SK-N-DZ (cell line): ENCODE measurements at regions not wholly inside any gene's neighbourhood (a gene's known extent, or its start where the extent isn't known, plus 50 kb on each side); places are given as distances from the start of the nearest gene placed in this dataset.
"Not testable (repeated sequence)": the region's sequence is repeated elsewhere in the genome, so short reads cannot be mapped to it uniquely, and the experiment has no call there.

ENCODE experiments used
- DNase-seq: peaks from one replicate; pipeline ENCODE4 v3.0.0-alpha.2; 2015; ENCODE audit warnings: low spot score

DNA sequence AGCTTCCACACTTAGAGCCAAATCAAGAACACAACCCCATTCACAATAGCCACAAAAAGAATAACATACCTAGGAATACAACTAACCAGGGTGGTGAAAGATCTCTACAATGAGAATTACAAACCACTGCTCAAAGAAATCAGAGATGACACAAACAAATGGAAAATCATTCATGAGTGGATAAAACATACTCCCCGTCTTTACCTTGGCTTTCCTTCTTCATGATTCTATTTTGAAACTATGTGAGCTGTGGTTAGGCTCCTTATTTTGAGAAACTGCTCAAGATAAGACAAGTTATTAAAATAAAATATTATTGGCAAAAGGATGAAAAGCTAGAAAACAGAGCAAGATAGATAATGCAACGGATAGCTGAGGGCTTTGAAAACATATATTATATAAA is 598.1 kb upstream of the FAT1 start:
- no peak for DNase-seq

DNA sequence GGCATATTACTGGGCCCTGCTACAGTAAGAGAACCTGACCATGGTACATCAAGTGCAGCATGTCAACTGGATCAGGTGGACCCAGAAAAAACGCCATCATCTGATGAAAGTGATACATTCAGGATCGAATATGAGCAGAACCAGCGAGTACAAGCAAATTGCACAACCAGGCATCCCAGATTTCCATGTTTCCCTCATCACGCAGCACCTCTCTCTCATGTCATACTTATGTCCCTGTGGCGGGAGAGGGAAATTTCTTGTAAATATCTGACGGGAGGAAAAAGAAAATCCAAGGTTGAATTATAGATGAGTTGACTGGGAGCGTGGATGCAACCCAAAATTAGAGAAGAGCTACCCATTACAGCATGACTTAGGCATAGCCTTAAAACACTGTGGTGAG is 608.5 kb upstream of the FAT1 start:
- no peak for DNase-seq

DNA sequence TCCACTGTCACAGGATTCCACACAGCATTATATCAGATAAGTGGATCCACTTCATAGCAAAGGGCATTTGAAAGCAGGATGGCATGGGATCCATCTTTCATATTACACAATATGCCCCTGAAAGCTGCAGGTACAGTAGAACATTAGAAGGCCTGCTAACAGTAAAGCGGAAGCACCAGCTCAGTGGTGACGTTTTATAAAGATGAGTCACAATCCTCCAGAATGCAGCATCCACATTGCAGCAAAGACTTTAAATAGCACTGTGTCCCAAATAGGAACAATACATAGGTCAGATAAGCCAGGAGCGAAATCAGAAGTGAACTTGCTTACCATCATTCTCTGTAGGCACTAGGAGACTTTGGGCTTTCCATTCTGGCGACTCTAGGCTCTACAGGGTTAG is 609.5 kb upstream of the FAT1 start:
- no peak for DNase-seq

DNA sequence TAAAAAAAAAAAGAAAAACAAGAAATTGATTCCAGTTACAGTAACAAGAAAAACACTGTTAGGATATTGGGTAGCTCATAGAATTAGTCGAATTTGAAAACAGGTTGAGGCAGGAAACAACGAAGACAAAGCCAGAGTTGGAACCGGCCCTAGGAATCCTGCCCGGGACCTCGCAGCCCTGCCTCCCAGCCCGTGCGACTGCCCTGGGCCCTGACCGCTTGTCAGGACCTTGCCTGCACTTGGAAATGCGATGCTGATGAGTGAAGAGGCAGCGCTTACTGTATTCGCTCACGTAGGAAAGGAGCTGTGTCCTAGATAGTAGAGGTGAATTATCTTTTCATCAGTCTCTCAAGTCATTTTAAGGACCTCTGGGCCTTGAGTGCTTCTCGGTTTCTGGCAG is 611.7 kb upstream of the FAT1 start:
- DNase-seq = no peak

DNA sequence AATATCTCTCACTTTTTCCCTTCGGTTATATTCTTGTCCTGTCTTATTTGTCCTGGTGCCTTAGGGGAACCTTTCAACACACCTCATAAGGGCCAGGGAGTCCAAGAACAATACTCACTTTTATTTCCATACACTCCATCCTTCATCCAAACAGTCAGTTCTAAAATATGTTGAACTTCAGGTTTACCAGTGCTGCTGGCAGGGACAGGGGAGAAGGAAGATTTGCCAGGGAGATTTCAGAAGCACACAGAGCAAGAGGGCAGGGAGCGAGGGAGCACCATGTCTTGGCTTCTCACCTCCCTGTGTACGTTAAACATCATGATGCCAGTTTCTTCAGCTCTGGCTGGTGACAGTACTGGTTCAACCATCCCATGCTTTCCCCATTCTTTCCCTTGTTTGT is 631.1 kb upstream of the FAT1 start:
- no peak for DNase-seq

DNA sequence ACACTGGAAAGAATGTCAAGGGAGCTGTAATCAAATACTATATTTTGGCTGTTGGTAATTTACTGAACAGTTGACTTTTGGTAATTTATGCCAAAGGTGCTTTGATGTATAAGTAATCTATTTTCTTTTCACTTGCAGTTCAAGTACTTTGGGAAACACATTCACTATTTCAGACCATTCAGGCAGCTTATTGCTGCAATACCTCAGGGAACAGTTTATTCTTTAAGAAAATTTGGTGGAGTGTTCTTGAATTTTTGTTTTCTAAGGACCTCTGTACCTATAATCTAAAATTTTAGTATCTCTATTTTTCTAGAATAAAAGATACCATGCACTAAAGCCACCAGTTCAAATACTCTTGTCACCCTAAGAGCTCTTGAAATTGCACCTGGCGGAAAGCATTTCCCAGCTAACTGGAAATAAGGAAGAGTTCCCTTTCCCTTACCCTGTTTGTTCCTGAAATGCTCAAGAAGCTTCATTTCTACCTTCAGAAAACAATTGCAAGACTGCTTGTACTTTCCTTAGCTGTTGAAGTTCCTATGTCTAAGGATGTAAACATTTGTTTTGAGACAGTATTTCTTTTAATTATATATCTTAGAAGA is 633.5 kb upstream of the FAT1 start:
- DNase-seq = no peak

DNA sequence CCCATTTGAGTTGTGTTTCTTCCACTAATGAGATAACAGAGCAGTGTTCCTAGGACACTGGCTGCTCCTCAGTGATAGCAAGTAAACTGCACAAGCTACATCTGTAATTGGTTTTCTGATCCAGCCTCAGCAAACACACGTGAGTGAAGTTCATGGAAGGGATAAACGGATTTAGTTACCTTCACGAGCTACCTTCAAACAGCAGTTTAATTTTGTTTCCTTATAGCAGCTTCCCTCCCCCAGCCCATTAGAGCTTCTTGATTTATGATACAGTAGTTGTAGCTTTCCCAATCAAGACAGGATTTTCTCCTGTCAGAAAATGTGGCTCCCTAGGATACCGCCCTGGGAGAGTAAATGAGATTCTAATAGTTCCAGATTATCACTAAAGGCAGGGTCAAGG is 634.2 kb upstream of the FAT1 start:
- DNase-seq = no peak

DNA sequence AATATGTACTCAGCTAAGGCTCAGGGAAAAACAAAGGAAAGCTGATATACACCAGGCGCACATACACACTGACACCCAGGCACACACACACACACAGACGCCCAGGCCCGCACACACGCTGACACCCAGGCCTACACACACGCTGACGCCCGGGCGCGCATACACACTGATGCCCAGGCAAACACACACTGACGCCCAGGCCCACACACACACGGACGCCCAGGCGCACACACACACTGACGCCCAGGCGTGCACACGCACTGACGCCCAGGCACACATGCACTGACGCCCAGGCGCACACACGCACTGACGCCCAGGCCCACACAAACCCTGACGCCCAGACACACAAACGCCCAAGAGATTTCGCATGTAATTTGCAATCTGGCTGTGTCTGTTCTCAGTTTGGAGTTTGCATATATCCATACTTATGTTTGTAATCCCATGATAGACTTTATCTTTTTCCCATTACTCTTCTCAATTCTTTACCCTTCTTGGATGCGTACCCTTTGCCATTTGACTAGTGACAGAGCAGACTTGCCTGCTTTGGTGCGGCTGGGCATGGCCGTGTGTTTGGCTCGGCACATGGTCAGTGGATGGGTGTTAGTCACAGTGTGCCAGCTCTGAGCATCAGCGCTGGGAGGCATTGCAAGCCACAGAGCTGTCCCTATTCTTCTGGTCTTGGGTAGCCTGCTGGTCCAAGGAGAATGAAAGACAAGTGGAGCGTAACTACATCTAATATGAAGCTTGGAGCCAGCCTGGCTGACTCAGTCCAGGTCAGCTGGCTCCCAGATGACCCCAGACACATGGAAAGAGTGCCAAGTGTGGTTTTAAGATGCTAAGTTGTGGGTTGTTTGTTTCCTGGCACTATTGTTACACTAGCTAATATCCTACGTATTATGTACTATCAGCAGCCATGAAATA is 632.4 kb upstream of the ZFP42 start:
- no peak for DNase-seq

DNA sequence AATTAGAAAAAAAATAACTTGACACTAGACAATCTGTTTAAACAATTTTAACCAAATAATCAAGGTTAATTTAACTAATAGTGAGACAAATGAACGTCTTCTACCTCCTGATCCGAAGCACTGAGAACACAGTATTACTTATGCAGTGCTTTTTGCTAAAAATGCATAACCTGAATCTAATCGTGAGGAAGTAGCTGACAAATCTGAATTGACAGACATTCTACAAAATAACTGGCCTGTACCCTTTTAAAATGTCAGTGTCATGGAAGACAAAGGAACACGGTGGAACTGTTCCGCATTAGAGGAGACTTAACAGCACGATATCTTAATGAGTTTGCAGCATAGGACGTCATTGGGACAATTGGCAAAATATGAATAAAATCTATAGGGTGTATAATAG is 631.2 kb upstream of the ZFP42 start:
- DNase-seq = no peak

DNA sequence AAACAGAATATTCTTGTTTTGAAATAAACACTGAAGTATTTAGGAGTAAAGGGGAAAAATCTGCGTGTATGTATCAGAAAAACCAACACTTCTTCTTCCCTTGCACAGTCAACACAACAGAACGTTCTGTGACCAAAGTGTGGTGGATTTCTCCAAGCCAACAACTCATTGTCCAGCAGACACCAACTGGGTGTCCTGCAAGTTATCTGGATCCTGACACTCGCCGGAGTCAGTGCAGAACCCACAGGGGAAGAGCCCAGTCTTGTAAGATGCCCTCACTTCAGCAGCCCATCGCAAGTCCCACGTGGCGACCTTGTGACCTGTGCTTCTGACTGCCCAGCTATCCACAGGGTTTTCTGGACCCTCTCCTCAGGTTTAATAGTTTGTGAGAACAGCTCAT is 630.7 kb upstream of the ZFP42 start:
- DNase-seq = no peak

DNA sequence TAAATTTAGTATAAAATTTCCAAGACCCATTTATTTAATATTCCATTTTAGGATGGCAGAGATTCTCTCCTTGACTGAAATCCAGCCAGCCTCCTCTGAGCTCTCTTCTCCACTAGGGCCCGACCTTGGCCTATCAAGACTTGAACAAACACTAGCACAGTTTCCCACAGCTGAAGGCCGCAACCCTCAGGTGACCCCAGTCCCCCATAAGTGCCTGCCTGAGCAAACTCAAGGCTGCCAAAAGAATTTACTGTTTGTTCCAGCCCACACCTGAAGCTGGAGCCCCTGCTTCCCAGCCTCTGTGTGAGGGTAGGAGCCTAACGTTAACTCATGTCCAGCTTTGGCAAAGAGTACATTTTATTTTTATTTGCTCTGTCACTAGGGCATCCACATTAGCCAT is 629.0 kb upstream of the ZFP42 start:
- DNase-seq = no peak

DNA sequence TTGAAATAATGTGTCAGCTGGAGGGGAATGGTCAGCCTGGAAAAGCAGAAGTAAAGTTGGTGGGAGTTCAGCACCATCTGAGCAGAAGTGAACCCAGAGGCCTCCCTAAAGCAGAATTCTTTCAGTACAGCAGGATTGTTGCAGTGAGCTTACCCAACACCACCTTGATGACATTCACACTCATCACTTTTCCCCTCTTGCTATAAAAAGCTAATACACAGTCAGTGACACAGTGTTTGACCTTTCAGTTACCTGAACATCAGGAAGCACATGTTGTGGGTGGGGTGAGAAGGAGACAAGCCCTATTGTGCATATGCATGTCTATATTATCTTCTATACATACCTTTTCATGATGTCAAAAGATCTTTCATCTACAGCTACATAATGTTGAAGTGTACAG is 624.7 kb upstream of the ZFP42 start:
- no peak for DNase-seq

DNA sequence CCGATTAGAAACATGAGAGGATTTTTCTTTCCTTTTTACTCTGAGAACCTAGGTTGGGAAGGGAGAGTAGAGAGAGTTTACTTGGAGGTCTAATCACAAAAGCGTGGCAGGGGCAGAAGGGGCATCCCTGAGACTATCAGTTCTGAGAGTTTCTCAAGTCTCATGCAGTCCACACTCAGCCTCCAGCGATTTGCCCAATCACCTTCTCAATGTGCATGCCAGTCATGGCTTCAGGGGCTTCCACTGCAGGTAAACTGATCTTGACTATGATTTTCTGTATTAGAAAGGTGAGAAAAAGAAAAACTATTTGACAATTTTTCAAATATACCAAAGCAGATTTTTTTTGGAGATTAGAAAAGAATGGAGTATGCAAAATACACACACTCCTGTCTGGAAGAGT is 617.1 kb upstream of the ZFP42 start:
- no peak for DNase-seq

DNA sequence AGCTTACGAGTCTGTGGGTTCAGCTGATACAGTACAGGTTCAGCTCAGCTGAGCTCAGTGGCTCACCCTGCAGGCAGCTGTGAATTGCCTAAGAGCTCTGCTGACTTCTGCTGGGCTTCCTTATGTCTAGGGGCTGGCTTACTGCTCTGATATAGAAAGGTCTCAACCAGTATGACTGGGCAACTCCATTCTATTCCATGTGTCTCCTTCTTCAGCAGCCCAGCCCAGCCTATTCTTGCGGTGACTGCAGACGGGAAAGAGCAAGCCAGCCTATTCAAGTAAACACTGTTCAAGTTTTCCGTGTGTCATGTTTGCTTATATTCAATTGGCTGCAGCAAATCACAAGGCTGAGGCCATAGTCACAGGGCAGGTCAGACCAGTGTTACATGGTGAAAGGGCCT is 615.4 kb upstream of the ZFP42 start:
- DNase-seq = peak; percentile 1

DNA sequence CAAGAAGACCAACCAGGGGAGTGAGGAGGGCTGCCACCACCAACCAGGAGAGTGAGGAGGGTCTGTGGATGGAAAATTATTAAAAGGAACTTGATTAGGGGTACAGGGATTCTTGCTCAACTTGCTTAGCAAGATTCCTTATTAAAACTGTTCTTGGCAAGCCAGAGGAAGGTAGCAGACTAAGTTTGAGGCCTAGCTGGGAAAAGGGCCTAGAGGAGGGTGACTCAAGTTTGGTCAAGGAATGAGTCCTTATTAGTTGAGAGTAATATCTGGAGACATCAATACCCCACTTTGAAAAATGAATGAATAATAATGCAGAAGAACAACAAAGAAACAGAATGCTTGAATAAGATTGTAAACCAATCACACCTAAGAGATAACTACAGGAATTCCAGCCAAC is 612.4 kb upstream of the ZFP42 start:
- DNase-seq = no peak

DNA sequence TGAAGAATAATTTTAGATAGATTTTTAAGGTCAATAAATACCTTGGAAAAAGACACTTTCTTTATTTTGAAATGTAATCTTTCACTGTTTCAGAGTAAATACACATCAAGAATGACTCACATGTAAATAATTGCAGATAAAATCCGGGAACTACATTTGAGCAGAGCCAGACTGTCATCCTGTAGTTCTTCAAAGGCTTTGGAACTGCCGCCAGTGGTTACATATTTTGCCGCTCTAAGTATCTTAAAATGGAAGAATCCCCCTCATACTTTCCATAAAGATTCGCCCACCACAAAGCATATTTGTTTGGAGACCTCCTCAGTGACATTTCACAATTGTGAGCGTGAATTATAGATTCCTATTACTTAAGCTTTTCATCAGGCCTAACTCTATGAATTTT is 607.8 kb upstream of the ZFP42 start:
- DNase-seq = no peak

DNA sequence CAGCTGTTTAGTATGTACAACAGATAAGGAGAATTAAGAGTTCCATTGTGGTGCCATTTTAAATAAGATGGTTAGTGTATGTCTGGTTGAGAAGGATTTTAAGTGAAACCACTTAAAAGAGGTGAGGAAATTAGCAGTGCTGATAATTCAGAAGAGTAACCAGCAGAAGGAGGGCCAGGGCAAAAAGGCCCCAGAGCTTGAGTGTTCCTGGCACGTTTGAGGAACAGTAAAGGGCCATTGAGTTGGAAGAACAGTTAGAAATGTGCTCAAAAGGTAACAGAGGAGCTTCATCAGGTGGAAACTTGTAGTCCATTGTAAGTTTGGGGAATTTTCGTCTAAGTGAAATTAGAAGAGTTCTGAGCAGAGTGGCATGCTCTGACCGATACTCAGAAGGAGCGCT is 606.2 kb upstream of the ZFP42 start:
- no peak for DNase-seq

DNA sequence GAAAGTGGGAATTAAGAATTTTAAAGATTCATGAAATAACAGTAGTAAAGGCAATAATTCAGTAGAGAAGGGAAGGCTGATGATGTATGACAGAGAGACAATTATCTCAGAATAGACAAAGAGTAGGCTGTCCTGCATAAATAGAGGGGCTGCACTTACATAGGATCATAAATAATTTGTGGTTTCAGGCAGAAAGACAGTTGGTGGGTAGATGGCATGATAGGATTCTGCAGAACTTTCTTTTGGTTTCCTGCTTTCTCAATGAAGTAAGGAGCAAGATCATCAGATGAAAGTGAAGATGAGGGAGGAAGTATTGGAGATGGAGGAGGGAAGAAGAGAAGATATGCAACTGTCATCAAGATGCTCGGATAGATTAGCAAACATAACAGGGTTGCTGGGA is 604.9 kb upstream of the ZFP42 start:
- no peak for DNase-seq

DNA sequence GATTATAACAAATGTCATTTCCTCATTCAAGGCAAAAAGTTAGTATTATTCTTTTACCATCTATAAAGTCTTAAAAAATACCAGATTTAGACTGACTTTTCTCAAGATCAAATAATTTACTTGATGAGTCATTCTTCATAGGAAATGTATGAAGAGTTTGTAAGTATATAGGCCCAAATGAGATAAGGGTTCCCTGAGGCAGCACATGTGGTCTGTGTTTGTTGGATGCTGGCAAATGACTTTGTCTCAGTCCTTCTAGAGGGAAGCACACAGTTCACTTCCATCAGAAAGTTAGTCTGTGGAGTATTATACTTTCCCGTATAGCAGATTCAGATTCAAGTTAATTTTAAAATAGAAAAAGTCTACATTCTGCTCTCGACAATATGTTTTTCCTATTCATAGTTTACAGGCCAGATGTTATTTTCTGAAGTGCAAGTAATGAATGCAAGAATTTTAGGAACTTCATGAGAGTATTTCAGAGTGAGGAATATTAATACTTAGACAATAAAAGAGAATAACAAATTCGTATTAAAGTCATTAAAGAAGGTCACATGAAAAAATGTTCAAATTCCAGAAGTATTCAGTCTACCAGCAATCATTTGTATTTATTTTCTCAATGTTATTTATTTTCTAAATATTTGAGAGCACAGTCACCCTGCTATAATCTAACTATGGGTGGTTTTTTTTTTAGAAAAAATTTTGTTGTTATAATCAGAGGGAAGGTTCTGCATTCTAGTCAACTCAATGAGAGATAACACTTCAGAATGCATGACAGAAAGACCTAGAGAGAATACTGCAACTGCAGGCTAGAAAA is 601.8 kb upstream of the ZFP42 start:
- DNase-seq = no peak

DNA sequence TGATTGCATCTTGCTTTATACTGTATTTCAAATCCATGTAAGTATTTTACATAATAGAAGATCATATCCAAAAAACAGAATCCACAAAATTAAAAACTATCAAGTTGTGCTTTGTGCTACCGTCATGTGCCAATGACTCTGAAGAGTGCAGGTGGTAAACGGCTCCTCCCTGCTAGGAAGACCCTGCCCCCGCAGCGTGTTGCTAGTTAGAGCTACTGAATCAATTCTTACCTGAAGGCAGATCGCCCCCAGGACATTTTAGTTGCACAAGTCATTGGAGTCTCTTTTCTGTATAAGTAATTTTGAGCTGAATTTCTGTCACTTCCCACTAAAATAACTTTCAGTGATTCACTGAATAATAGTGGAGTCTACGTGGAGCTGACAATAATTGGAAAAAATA is 599.5 kb upstream of the ZFP42 start:
- DNase-seq = no peak

DNA sequence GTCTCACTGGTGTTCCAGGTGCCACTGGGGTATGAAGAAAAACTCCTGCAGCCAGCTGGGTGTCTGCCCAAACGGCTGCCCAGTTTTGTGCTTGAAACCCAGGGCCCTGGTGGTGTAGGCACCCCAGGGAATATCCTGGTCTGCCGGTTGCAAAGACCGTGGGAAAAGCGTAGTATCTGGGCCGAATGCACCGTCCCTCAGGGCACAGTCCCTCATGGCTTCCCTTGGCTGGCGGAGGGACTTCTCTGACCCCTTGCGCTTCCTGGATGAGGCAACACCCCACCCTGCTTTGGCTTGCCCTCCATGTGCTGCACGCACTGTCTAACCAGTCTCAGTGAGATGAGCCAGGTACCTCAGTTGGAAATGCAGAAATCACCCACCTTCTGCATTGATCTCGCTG is 587.1 kb upstream of the ZFP42 start:
- not testable (repeated sequence) for DNase-seq

DNA sequence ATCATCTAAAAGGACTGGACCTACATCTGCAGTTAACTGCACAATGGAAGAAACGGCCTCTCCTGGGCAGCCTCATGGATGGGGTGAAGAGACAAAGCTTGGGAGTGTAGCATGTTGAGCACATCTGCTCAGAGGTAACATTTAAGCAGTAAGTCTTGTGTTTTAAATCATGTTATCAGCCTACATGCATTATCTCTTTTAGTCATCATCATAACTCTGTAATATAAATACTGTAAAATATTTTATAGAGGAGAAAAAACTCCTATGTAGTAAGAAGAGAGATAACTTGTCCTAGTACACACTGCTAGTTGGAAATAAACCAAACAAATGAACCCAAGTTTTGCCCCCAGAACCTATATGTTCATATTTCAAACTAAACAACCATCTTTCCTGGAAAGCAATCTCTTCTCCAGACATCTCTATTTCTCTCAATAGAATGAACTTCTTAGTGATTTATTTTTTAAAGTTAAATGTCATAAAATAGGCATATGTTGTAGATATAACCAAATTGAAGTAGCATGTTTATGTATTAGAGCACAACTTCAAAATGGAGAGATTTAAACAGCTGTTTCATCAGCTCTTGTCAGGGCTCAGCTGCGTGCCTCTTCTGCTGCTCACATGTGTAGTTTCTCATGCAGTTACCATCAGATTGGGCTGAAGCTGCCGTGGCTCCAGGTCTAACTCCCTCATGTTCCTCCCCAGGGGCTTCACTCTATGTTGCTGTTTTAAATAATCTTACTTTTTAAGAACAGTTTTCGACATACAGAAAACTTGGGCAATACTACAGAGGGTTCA is 581.8 kb upstream of the ZFP42 start:
- DNase-seq = no peak
